Motor neuron (in vitro differentiated cells): ENCODE measurements at regions not wholly inside any gene's neighbourhood (a gene's known extent, or its start where the extent isn't known, plus 50 kb on each side); places are given as distances from the start of the nearest gene placed in this dataset.

Source experiments
- ATAC-seq, 8 experiments: fragments of 200-7000 bp; cut with Tn5 transposase; replicated peaks in 6 of 8; 2 replicates each; pipeline ENCODE4 v1.8.0; 2021; ENCODE audit warnings: mild to moderate bottlenecking in 8 of 8, moderate library complexity in 8 of 8
- H3K27ac ChIP-seq, 2 donors: fragments of 250-450 bp; sonication (Bioruptor Pico); 2 replicates each; pipeline ENCODE4 v1.9.0; 2021; ENCODE audit warnings: antibody characterized with exemption in 2 of 2, mild to moderate bottlenecking in 2 of 2, moderate library complexity in 1 of 2
- H3K4me1 ChIP-seq, 2 donors: fragments of 250-450 bp; sonication (Bioruptor Pico); replicated peaks in 1 of 2; 2 replicates each; pipeline ENCODE4 v1.6.1; 2021; ENCODE audit warnings: antibody characterized with exemption in 2 of 2, mild to moderate bottlenecking in 2 of 2, moderate library complexity in 1 of 2
- H3K4me3 ChIP-seq, 5 donors: fragments of 250-450 bp; sonication (Bioruptor Pico); 2 replicates each; pipeline ENCODE4 v1.9.0; 2021; ENCODE audit warnings: antibody characterized with exemption in 5 of 5, mild to moderate bottlenecking in 5 of 5, moderate library complexity in 4 of 5
- WGBS, 10 experiments: fragments of 450-650 bp; shearing (Covaris generic); methylation state at CpG; one replicate each; pipeline ENCODE4 v1.0.0; 2022; 5-methylcytosine and 5-hydroxymethylcytosine counted together
- in situ Hi-C, 9 experiments: fragments of 400-800 bp; cut with MboI; loops; one replicate each; pipeline ENCODE4 v1.15.0; 2021; ENCODE audit warnings: low sequenced_read_pairs in 9 of 9, low pct_unique_long_range_greater_than_20kb in 2 of 9; ENCODE audit not compliant: unreplicated experiment in 9 of 9

GRCh38 chr2:60311524-60311923, 241.9 kb downstream of the BCL11A start:
- Histone ChIP-seq H3K4me3 (no peak overlapping the region), H3K27ac (no peak overlapping the region), H3K4me1 (peaks cover 7 to 9% of the 10 kb centered on the region in 2 donors)
- no peak for ATAC-seq
- in situ Hi-C loops = no loop called here
- WGBS, 10 experiments = 67 to 100% (median 92%) methylated on average over 1 of the region's 1 CpG; no CpG with 5 or more reads in 5 of the 10 experiments

GRCh38 chr2:60309941-60310660, 243.4 kb downstream of the BCL11A start:
- WGBS, 10 experiments = 20 to 100% (median 94%) methylated on average over 1 to 3 of the region's 5 CpGs; no CpG with 5 or more reads in 2 of the 10 experiments

GRCh38 chr2:60309336-60309735, 244.1 kb downstream of the BCL11A start:
- in situ Hi-C loops = no loop called here
- WGBS, 10 experiments = 0 to 84% (median 66%) methylated on average over 2 to 4 of the region's 4 CpGs
- ATAC-seq = no peak
- no peak overlapping the region for H3K4me3 ChIP-seq
- H3K4me1 ChIP-seq = peaks cover 0 to 3% of the 10 kb centered on the region in 2 donors
- H3K27ac ChIP-seq = no peak overlapping the region

More at GRCh38 chr2:60309941-60310660, 243.4 kb downstream of the BCL11A start:
- H3K4me3 ChIP-seq = no peak overlapping the region
- in situ Hi-C loops = no loop called here
- no peak overlapping the region for H3K27ac ChIP-seq
- ATAC-seq = no peak
- peaks cover 0 to 3% of the 10 kb centered on the region in 2 donors for H3K4me1 ChIP-seq

- in situ Hi-C loops = no loop called here
- Histone ChIP-seq H3K4me1 (peaks cover 0 to 3% of the 10 kb centered on the region in 2 donors), H3K27ac (no peak overlapping the region), H3K4me3 (no peak overlapping the region)
- peak in 2 of 8 experiments; percentile 23 to 38 for ATAC-seq
- WGBS, 10 experiments = 33 to 100% (median 58%) methylated on average over 1 to 4 of the region's 5 CpGs; no CpG with 5 or more reads in 2 of the 10 experiments
Observed at GRCh38 chr2:60306267-60306861, 247.1 kb downstream of the BCL11A start.

- H3K4me3 ChIP-seq = no peak overlapping the region
- ATAC-seq = no peak
- peaks cover 2 to 3% of the 10 kb centered on the region in 2 donors for H3K4me1 ChIP-seq
- 54 to 100% (median 88%) methylated on average over 1 to 2 of the region's 2 CpGs; no CpG with 5 or more reads in 3 of the 10 experiments for WGBS, 10 experiments
- in situ Hi-C loops = no loop called here
- no peak overlapping the region for H3K27ac ChIP-seq
Observed at GRCh38 chr2:60303680-60304079, 249.8 kb downstream of the BCL11A start.

GRCh38 chr2:60302377-60303126, 250.9 kb downstream of the BCL11A start:
- no peak overlapping the region for H3K4me3 ChIP-seq
- in situ Hi-C loops = no loop called here
- ATAC-seq = no peak
- H3K4me1 ChIP-seq = peaks cover 3 to 12% of the 10 kb centered on the region in 2 donors
- 28 to 100% (median 84%) methylated on average over 3 to 6 of the region's 6 CpGs; no CpG with 5 or more reads in 1 of the 10 experiments for WGBS, 10 experiments
- H3K27ac ChIP-seq = no peak overlapping the region

GRCh38 chr2:60301726-60302125, 251.7 kb downstream of the BCL11A start:
- H3K4me3 ChIP-seq = no peak overlapping the region
- H3K27ac ChIP-seq = no peak overlapping the region
- ATAC-seq = no peak
- in situ Hi-C loops = no loop called here
- WGBS, 10 experiments = 33 to 100% (median 74%) methylated on average over 1 to 2 of the region's 3 CpGs; no CpG with 5 or more reads in 2 of the 10 experiments
- H3K4me1 ChIP-seq = peaks cover 3 to 12% of the 10 kb centered on the region in 2 donors

GRCh38 chr2:60299179-60299578, 254.3 kb downstream of the BCL11A start:
- 70 to 100% (median 86%) methylated on average over 1 to 8 of the region's 8 CpGs for WGBS, 10 experiments
- no peak for ATAC-seq
- H3K4me1 ChIP-seq = peaks cover 14 to 27% of the 10 kb centered on the region in 2 donors
- no peak overlapping the region for H3K4me3 ChIP-seq
- in situ Hi-C loops = no loop called here
- no peak overlapping the region for H3K27ac ChIP-seq

- Histone ChIP-seq H3K27ac (no peak overlapping the region), H3K4me1 (peaks cover 14 to 27% of the 10 kb centered on the region in 2 donors), H3K4me3 (no peak overlapping the region)
- peak in 6 of 8 experiments; percentile 23 to 65 (median 40) for ATAC-seq
- in situ Hi-C loops = no loop called here
- WGBS, 10 experiments = 1 to 84% (median 70%) methylated on average over 6 to 15 of the region's 20 CpGs; no CpG with 5 or more reads in 1 of the 10 experiments
Observed at GRCh38 chr2:60298006-60298696, 255.3 kb downstream of the BCL11A start.

GRCh38 chr2:60297296-60298005, 256.0 kb downstream of the BCL11A start:
- Histone ChIP-seq H3K4me3 (no peak overlapping the region), H3K4me1 (peaks cover 14 to 27% of the 10 kb centered on the region in 2 donors), H3K27ac (no peak overlapping the region)
- ATAC-seq = peak in 7 of 8 experiments; percentile 30 to 89 (median 63)
- in situ Hi-C loops = no loop called here
- 60 to 73% methylated on average over 1 to 3 of the region's 21 CpGs; no CpG with 5 or more reads in 8 of the 10 experiments for WGBS, 10 experiments

GRCh38 chr2:60296219-60296955, 257.1 kb downstream of the BCL11A start:
- Histone ChIP-seq H3K27ac (no peak overlapping the region), H3K4me1 (peaks cover 14 to 27% of the 10 kb centered on the region in 2 donors), H3K4me3 (no peak overlapping the region)
- 50 to 100% (median 100%) methylated on average over 1 to 4 of the region's 8 CpGs; no CpG with 5 or more reads in 3 of the 10 experiments for WGBS, 10 experiments
- in situ Hi-C loops = no loop called here
- no peak for ATAC-seq

GRCh38 chr2:60295636-60295962, 257.9 kb downstream of the BCL11A start:
- no peak overlapping the region for H3K4me3 ChIP-seq

More at GRCh38 chr2:60295636-60295962, 257.9 kb downstream of the BCL11A start:
- in situ Hi-C loops = no loop called here
- Histone ChIP-seq H3K27ac (no peak overlapping the region), H3K4me1 (peaks cover 14 to 30% of the 10 kb centered on the region in 2 donors)
- ATAC-seq = peak in 4 of 8 experiments; percentile 19 to 50 (median 46)
- 60 to 91% (median 68%) methylated on average over 1 to 8 of the region's 9 CpGs; no CpG with 5 or more reads in 1 of the 10 experiments for WGBS, 10 experiments
